Mammary epithelial cell (primary cell): ENCODE measurements at regions not wholly inside any gene's neighbourhood (a gene's known extent, or its start where the extent isn't known, plus 50 kb on each side); places are given as distances from the start of the nearest gene placed in this dataset.

Experiments used
- EZH2 ChIP-seq: IDR thresholded peaks from 2 replicates; pipeline ENCODE4 v1.6.1; 2012; ENCODE audit warnings: low read length, inconsistent platforms, borderline replicate concordance
- TF ChIP-seq, protein P1 (sequence below), 2 donors: IDR thresholded peaks in 1 of 2; conservative IDR thresholded peaks in 1 of 2; 2 replicates each; pipeline ENCODE4 v1.5.1; 2011 to 2012; ENCODE audit warnings: inconsistent platforms in 2 of 2, low read length in 2 of 2, mild to moderate bottlenecking in 2 of 2, control low read depth in 1 of 2, low read depth in 1 of 2; ENCODE audit not compliant: insufficient read depth in 1 of 2; ENCODE audit errors: extremely low read depth in 1 of 2

DNA sequence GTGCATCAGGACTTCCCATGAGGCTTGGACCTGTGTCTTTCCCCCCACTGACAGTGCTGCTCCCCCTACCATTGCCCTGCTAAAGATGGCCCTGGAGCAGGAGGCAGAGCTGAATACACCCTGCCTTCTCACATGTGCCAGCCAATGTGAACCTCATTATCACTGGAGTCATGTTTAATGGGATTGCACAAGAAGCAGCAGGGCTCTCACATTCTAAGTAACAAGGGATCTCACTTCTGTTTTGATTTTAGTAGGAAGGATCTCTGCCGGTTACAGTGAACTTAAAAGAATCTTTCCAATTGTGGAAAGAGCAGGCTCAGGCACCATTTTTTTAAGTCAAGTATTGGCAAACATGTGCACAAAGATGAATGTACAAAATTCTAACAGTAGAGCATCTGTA lies 322.1 kb upstream of the MEX3C start:
- TF ChIP-seq EZH2, result no peak
- TF ChIP-seq, protein P1, sequence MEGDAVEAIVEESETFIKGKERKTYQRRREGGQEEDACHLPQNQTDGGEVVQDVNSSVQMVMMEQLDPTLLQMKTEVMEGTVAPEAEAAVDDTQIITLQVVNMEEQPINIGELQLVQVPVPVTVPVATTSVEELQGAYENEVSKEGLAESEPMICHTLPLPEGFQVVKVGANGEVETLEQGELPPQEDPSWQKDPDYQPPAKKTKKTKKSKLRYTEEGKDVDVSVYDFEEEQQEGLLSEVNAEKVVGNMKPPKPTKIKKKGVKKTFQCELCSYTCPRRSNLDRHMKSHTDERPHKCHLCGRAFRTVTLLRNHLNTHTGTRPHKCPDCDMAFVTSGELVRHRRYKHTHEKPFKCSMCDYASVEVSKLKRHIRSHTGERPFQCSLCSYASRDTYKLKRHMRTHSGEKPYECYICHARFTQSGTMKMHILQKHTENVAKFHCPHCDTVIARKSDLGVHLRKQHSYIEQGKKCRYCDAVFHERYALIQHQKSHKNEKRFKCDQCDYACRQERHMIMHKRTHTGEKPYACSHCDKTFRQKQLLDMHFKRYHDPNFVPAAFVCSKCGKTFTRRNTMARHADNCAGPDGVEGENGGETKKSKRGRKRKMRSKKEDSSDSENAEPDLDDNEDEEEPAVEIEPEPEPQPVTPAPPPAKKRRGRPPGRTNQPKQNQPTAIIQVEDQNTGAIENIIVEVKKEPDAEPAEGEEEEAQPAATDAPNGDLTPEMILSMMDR (conservative IDR thresholded peaks at IDR 0.05 in 1 of 2, IDR thresholded peaks at IDR 0.05 in 1 of 2; ENCODE audit: extremely low read depth in 1 of 2, insufficient read depth in 1 of 2, low read depth in 1 of 2, low read length in 2 of 2), result no peak
